ENCODE measurements at regions not wholly inside any gene's neighbourhood (a gene's known extent, or its start where the extent isn't known, plus 50 kb on each side); places are given as distances from the start of the nearest gene placed in this dataset.

- no peak for DNase-seq (ENCODE audit: low read depth)
Observed at GRCh38 chr22:48182031-48182430, 1419.6 kb downstream of the TBC1D22A start.

- no peak for DNase-seq (ENCODE audit: low read depth)
Observed at GRCh38 chr22:48181263-48181955, 1419.0 kb downstream of the TBC1D22A start.

GRCh38 chr22:48180631-48181030 is 1418.2 kb downstream of the TBC1D22A start:
- peak; percentile 14 for DNase-seq (ENCODE audit: low read depth)

- no peak for DNase-seq (ENCODE audit: low read depth)
Observed at GRCh38 chr22:48179571-48180546, 1417.4 kb downstream of the TBC1D22A start.

- no peak for DNase-seq (ENCODE audit: low read depth)
Observed at GRCh38 chr22:48178536-48178935, 1416.1 kb downstream of the TBC1D22A start.

- DNase-seq (ENCODE audit: low read depth), result no peak
Observed at GRCh38 chr22:48177631-48178030, 1415.2 kb downstream of the TBC1D22A start.

DNA sequence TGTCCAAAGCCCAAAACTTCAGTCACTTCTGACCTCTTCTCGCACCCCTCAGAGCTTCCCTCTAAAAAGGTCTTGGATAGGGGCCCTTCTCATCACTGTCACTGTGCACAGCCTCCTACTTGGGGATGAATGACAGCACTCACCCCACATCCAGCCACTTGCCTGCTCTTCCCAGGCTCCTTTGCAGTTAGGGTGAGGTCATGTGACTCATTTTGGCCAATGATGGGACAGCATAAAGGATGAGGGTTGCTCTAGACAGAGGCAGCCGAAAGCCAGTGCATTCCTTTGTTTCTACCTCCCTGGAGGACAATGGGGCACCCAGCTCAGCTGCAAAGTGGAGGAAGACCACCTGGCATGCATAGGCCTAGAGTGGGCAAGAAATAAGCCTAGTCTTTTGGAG is 1413.3 kb downstream of the TBC1D22A start:
- no peak for DNase-seq (ENCODE audit: low read depth)

GRCh38 chr22:48173773-48174160 is 1411.3 kb downstream of the TBC1D22A start:
- no peak for DNase-seq (ENCODE audit: low read depth)

DNA sequence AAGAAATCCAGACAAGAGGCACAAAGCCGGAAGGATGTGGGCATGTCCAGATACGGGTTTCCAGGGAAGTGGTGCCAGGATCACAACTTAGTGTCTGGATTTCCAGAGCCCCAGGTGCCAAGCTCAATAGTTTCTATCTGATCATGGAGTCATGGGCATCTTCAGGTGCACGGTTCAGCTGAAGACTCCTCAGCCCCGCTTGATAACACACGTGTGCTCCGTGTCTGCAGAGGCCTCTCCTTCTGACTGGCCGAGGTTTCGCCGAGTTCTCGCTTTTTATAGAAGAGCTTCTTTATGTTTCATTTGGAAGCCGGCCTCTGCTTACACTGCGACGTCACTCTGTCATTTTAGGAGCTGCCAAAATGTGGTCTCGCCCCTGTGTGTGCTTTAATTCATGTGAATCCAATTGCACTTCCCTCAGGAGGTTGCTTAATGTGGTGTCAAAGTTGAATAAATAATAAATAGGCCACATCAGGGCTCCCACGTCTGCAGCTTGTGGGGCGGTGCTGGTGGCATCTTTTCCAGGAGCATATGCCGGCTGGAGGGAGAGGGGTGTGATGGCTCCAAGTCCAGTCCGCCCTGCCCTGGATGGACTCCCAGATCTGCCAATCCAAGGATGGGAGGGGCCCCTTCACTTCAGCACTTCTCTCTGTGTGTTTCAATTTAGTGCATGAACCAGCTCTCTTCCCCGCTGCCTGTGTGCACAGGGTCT is 1410.8 kb downstream of the TBC1D22A start:
- DNase-seq (ENCODE audit: low read depth), result no peak

GRCh38 chr22:48171271-48171691 is 1408.8 kb downstream of the TBC1D22A start:
- no peak for DNase-seq (ENCODE audit: low read depth)

- DNase-seq (ENCODE audit: low read depth), result no peak
Observed at GRCh38 chr22:48169227-48169626, 1406.8 kb downstream of the TBC1D22A start.

GRCh38 chr22:48167238-48167637 is 1404.8 kb downstream of the TBC1D22A start:
- DNase-seq (ENCODE audit: low read depth), result no peak

- DNase-seq (ENCODE audit: low read depth), result no peak
Observed at GRCh38 chr22:48161298-48161697, 1398.8 kb downstream of the TBC1D22A start.

DNA sequence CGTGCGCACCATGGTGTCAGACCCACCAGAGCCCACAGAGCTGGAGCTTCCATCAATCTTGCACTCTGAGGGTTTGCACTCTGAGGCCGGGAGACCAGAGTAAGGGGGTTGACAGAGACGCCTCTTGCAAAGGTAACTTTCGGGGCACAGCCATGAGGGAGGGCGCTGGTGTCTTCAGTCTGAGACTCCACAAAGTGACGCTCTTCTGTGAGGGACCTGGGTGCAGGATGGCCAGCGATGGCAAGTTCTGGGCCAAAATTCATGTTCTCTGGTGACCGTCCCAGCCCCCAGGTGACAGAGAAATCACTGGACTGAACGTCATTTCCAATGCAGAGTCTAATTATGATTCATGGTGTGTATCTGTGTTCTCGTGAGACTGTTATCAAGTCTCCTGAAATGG is 1395.2 kb downstream of the TBC1D22A start:
- no peak for DNase-seq (ENCODE audit: low read depth)

GRCh38 chr22:48156603-48157355 is 1394.3 kb downstream of the TBC1D22A start:
- DNase-seq (ENCODE audit: low read depth), result no peak

DNA sequence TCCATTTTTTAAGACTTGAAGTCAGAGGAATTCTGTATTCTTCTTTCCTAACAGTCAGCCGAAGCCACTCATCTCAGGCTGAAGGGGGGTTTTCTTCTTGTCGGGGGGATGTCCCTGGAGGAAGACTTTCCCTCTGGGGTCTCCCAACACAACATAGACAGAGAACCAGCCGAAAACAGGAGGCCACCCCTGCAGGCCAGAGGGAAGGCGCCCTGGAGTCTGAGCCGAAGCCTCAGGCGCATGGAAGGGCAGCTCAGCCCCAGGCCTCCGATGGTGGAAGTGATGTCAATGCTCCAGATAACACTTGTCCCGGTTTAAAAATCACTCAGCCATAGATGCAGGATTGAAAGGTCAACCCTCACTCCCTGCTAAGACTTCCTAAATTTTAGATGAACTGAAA is 1393.0 kb downstream of the TBC1D22A start:
- no peak for DNase-seq (ENCODE audit: low read depth)

GRCh38 chr22:48154943-48155240 is 1392.4 kb downstream of the TBC1D22A start:
- no peak for DNase-seq (ENCODE audit: low read depth)

GRCh38 chr22:48154169-48154942 is 1391.9 kb downstream of the TBC1D22A start:
- DNase-seq (ENCODE audit: low read depth), result no peak

DNA sequence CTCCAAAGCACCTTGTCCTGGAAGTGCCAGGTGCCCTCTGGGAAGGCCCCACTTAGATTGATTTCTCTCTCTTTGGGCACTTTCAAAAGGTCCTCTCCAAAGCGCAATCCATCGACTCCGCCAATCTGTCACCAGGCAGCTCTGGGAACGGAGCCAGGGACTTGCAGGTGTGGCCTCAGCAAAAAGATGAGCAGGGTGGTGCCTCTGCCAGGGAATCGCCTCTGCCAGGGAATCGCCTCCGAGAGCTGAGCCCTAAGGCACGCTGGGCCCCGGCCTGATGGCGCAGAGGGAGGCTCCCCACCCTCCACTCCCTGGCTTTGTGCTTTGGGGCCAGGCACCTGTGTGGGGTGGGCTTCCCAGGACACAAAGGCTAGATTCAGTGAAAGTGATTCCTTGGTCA is 1391.3 kb downstream of the TBC1D22A start:
- no peak for DNase-seq (ENCODE audit: low read depth)

DNA sequence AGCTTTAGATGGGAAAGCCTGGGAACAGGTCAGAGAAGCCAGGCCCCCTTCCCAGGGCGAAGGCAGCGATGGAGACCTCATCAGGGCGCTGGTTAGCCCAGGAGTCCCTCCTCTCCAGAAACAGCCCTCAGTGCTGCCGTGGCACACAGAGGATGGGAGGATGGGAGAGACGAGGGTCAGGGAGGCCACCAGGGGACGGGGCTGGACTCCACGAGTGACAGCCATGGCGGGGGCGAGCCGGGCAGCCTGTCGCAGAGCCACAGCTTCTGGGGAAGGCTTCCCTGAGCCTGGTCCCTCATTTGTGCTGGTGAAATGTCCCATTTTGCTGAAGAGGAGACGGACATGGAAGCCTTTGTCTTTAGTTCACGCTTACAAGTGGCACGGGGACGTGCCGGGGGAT is 1390.5 kb downstream of the TBC1D22A start:
- DNase-seq (ENCODE audit: low read depth), result no peak

DNA sequence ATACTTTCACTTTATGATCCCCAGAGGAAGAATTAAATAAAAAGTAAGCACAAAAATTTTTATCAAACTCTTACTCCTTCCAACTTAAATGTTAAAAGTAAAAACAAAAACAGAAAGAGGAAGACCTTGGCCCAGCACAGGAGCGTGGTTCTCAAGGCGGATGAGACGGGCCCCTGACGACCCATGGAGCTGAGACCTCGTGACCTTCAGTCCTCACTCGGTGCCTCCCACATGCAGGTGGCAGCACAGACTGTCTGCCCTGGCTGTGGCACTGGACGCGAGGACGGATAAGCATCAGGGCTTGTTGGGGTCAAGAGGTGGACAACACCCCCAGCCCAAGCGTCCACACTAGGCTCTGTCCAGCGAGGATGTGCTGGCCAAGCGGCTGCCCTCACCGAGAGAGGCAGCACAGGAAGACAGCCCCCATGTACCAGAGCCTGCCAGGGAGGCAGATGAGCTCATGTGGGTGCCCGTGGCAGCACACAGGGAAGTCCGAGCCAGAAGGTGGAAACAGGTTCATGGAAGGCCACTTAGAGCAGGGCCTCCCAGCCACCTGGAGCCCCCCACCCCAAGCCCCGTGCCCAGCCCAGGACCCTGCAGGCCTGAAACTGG is 1389.8 kb downstream of the TBC1D22A start:
- DNase-seq (ENCODE audit: low read depth), result no peak
